ENCODE measurements at regions not wholly inside any gene's neighbourhood (a gene's known extent, or its start where the extent isn't known, plus 50 kb on each side); places are given as distances from the start of the nearest gene placed in this dataset.

DNA sequence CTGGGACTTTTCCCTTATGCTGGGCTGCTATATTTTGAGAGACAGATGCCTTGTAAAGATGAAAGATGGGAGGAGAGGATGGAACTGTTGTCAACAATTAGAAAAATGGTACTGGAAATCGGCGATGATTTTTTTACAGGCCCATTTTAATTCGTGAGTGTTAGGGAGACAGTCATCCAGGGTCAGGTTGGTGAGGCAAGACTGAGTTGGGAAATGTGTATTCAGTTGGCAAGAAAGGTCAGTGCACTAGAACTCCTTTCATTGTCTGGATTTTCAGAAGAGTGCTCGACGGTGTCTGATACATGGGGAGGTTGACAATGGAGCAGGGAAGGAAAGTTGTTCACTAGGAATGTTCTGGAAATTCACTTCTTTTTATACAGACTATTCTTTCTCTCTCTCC, 394.4 kb downstream of the QKI start:
- Mint-ChIP-seq H3K9me3 (ENCODE audit: unreplicated experiment) (no peaks in the 10 kb centered on the region), H3K4me3 (ENCODE audit: unreplicated experiment) (no peak overlapping the region), H3K36me3 (ENCODE audit: low read depth, unreplicated experiment) (no peaks in the 10 kb centered on the region), H3K27ac (ENCODE audit: unreplicated experiment) (no peak overlapping the region), H3K4me1 (ENCODE audit: unreplicated experiment) (no peaks in the 10 kb centered on the region), H3K27me3 (ENCODE audit: unreplicated experiment) (no peaks in the 10 kb centered on the region)
- TF ChIP-seq, protein P1, sequence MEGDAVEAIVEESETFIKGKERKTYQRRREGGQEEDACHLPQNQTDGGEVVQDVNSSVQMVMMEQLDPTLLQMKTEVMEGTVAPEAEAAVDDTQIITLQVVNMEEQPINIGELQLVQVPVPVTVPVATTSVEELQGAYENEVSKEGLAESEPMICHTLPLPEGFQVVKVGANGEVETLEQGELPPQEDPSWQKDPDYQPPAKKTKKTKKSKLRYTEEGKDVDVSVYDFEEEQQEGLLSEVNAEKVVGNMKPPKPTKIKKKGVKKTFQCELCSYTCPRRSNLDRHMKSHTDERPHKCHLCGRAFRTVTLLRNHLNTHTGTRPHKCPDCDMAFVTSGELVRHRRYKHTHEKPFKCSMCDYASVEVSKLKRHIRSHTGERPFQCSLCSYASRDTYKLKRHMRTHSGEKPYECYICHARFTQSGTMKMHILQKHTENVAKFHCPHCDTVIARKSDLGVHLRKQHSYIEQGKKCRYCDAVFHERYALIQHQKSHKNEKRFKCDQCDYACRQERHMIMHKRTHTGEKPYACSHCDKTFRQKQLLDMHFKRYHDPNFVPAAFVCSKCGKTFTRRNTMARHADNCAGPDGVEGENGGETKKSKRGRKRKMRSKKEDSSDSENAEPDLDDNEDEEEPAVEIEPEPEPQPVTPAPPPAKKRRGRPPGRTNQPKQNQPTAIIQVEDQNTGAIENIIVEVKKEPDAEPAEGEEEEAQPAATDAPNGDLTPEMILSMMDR (IDR thresholded peaks at IDR 0.05; ENCODE audit: unreplicated experiment) = no peak
- no peak for DNase-seq (ENCODE audit: low spot score)

DNA sequence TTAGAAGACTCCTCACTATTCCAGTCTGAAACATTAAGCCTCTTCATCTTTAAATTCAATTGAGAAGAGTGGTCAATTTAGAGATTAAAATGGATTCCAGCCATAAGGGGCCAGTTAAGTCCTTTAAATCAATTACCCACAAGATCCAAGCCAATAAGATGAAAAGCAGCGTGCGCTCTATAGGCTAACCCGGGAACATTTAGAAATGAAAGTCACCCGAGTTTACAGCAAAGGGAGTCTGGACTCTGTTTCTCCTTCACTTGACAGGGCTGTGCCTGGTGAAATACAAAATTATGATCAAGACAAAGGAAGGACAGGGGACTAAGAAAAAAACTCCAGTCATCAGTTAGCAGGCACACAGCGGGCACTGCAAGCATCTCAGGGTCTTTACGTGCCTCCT, 393.7 kb downstream of the QKI start:
- TF ChIP-seq, protein P1 (IDR thresholded peaks at IDR 0.05; ENCODE audit: unreplicated experiment) = no peak
- no peak overlapping the region for H3K4me3 Mint-ChIP-seq (ENCODE audit: unreplicated experiment)
- no peaks in the 10 kb centered on the region for H3K27me3 Mint-ChIP-seq (ENCODE audit: unreplicated experiment)
- H3K36me3 Mint-ChIP-seq (ENCODE audit: low read depth, unreplicated experiment) = no peaks in the 10 kb centered on the region
- no peak for DNase-seq (ENCODE audit: low spot score)
- H3K27ac Mint-ChIP-seq (ENCODE audit: unreplicated experiment) = no peak overlapping the region
- H3K9me3 Mint-ChIP-seq (ENCODE audit: unreplicated experiment) = no peaks in the 10 kb centered on the region
- no peaks in the 10 kb centered on the region for H3K4me1 Mint-ChIP-seq (ENCODE audit: unreplicated experiment)

DNA sequence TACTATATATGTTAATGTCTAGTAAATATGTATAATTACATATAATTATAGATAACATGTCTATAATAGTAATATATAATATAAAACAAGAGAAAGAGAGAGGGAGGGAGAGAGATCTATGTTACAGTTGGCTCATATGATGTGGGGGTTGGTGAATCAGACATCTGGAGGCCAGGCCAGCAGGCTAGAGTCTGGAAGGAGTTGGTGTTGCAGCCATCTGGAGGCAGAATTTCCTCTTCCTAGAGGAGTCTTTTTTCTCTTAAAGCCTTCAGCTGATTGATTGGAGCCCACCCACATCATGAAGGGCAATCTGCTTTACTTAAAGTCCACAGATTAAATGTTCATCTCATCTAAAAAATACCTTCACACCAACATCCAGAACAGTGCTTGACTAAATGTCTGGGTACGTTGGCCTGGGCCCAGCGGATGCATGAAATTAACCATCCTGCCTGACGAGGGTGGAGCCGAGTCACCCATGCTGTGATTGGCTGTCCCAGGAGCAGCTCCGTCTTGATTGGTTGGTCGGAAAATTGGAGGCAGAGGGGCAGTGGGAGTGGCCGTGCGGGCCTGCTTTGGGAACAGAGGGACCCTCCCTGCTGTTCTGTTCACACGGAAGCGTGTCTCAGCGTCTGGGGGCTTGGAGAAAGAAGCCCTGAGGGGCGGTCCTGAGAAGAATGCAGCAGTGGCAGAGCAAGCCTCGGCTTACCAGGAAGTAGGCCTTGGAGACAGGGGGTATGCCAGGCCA, 392.4 kb downstream of the QKI start:
- no peak for DNase-seq (ENCODE audit: low spot score)
- H3K27me3 Mint-ChIP-seq (ENCODE audit: unreplicated experiment) = no peaks in the 10 kb centered on the region
- H3K9me3 Mint-ChIP-seq (ENCODE audit: unreplicated experiment) = no peaks in the 10 kb centered on the region
- no peak overlapping the region for H3K27ac Mint-ChIP-seq (ENCODE audit: unreplicated experiment)
- TF ChIP-seq, protein P1 (IDR thresholded peaks at IDR 0.05; ENCODE audit: unreplicated experiment) = no peak
- H3K36me3 Mint-ChIP-seq (ENCODE audit: low read depth, unreplicated experiment) = no peaks in the 10 kb centered on the region
- H3K4me3 Mint-ChIP-seq (ENCODE audit: unreplicated experiment) = no peak overlapping the region
- no peaks in the 10 kb centered on the region for H3K4me1 Mint-ChIP-seq (ENCODE audit: unreplicated experiment)

DNA sequence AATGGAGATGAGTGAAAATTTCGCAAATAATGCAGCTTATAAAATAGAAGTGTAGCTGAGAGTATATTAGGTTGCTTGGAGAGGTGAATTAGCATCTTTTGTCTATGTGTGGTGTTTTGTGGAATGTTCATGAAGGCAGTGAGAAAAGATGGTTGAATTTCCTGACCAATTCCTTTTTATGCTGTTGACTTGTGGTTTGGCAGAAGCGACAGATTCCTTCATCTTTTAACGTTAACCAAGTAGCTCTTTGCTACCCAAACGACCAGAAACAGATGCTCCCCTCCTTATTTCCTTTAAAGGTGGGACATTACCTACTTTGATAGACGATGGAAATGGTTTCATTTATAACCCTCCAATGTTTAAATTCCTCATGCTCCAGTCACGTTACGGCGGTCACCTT, 390.5 kb downstream of the QKI start:
- TF ChIP-seq, protein P1 (IDR thresholded peaks at IDR 0.05; ENCODE audit: unreplicated experiment) = no peak
- DNase-seq (ENCODE audit: low spot score) = no peak
- Mint-ChIP-seq H3K4me3 (ENCODE audit: unreplicated experiment) (no peak overlapping the region), H3K36me3 (ENCODE audit: low read depth, unreplicated experiment) (no peaks in the 10 kb centered on the region), H3K27ac (ENCODE audit: unreplicated experiment) (no peak overlapping the region), H3K27me3 (ENCODE audit: unreplicated experiment) (no peaks in the 10 kb centered on the region), H3K4me1 (ENCODE audit: unreplicated experiment) (no peaks in the 10 kb centered on the region), H3K9me3 (ENCODE audit: unreplicated experiment) (no peaks in the 10 kb centered on the region)

DNA sequence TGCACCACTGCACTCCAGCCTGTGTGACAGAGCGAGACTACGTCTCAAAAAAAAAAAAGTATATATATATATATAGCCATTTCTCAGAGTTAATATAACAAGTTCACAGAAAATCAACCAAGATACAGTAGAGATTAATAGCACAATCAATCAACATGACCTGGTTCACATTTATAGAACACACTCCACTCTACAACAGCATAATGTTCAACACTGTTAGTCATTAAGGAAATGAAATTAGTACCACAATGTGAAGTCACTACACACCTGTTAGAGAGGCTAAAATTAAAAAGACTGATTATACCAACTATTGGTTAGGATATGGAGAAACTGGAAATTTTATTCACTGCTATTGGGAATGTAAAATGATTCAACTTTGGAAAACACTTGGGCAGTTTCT, 387.7 kb downstream of the QKI start:
- TF ChIP-seq, protein P1 (IDR thresholded peaks at IDR 0.05; ENCODE audit: unreplicated experiment) = no peak
- Mint-ChIP-seq H3K36me3 (ENCODE audit: low read depth, unreplicated experiment) (no peaks in the 10 kb centered on the region), H3K4me3 (ENCODE audit: unreplicated experiment) (no peak overlapping the region), H3K27ac (ENCODE audit: unreplicated experiment) (no peak overlapping the region), H3K4me1 (ENCODE audit: unreplicated experiment) (no peaks in the 10 kb centered on the region), H3K9me3 (ENCODE audit: unreplicated experiment) (no peaks in the 10 kb centered on the region), H3K27me3 (ENCODE audit: unreplicated experiment) (no peaks in the 10 kb centered on the region)
- DNase-seq (ENCODE audit: low spot score) = no peak
